ENCODE measurements at regions not wholly inside any gene's neighbourhood (a gene's known extent, or its start where the extent isn't known, plus 50 kb on each side); places are given as distances from the start of the nearest gene placed in this dataset.
A peak's percentile ranks its signal among the peaks of the same experiment; 100 is the strongest.
"Not testable (repeated sequence)": the region's sequence is repeated elsewhere in the genome, so short reads cannot be mapped to it uniquely, and the experiment has no call there.

- peak; percentile 66 for DNase-seq
Observed at GRCh38 chr15:79154483-79155135, 64.0 kb upstream of the RASGRF1 start.

GRCh38 chr15:79144290-79144689 is 53.7 kb upstream of the RASGRF1 start:
- DNase-seq, result not testable (repeated sequence)

GRCh38 chr15:79140846-79141570 is 50.4 kb upstream of the RASGRF1 start:
- DNase-seq, result no peak

All from eye (tissue), 1 donor.